ENCODE measurements at regions not wholly inside any gene's neighbourhood (a gene's known extent, or its start where the extent isn't known, plus 50 kb on each side); places are given as distances from the start of the nearest gene placed in this dataset.

DNA sequence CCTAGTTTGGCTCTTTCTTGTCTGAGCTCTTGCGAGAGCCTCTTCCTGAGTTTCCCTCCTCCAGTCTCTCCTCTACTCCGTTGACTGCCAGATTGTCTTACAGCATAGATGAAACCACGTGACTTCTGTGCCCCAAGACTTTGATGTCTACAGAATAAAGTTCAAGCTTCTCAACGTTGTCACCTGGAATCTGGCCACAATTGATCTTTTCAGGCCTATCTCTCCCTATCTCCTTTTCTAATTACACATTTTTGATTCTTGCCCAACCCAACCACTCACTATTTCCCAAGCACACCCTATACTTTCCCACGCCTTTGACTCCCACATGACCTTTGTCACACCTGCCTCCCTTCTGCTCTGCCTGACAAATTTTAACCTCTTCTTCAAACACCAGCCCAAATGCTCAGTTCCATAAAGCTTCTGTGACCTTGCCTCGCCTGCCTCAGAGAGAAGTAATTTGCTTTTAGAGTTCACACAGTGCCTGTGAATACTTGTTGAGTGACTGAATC lies 52.4 kb upstream of the PMFBP1 start:
- Histone ChIP-seq H3K4me1 (ENCODE audit: control insufficient read depth, insufficient read depth, low read length) (no peaks in the 10 kb centered on the region), H3K27ac (ENCODE audit: low read depth, low read length) (no peak overlapping the region), H3K9me3 (ENCODE audit: control insufficient read depth, insufficient read depth, low read depth, low read length) (no peaks in the 10 kb centered on the region), H3K27me3 (ENCODE audit: control insufficient read depth, insufficient read depth, low read length) (no peaks in the 10 kb centered on the region), H3K9ac (ENCODE audit: low read length) (no peak overlapping the region), H3K36me3 (ENCODE audit: control insufficient read depth, insufficient read depth, low read length) (no peaks in the 10 kb centered on the region), H3K4me3 (ENCODE audit: low read depth, low read length) (no peak overlapping the region)

DNA sequence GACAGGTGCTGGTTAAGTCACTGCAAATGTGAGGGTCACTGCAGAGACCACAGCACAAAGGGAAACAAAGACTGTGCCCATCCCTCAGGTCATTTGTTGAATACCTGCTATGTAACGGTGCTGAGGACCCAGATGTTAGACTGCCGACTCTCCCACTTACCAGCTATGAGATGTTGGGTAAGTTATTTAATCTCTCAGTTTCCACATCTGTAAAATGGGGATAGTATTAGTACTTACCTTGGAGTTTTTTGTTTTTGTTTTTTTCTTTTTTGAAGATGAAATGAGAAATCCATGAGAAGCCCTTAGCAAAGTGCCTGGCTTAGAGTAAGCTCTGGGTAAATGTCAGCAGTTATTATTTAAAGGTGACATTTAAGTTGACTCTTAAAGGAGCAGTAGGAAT lies 50.5 kb upstream of the PMFBP1 start:
- Histone ChIP-seq H3K27me3 (ENCODE audit: control insufficient read depth, insufficient read depth, low read length) (no peaks in the 10 kb centered on the region), H3K27ac (ENCODE audit: low read depth, low read length) (no peak overlapping the region), H3K36me3 (ENCODE audit: control insufficient read depth, insufficient read depth, low read length) (no peaks in the 10 kb centered on the region), H3K9ac (ENCODE audit: low read length) (no peak overlapping the region), H3K4me3 (ENCODE audit: low read depth, low read length) (no peak overlapping the region), H3K9me3 (ENCODE audit: control insufficient read depth, insufficient read depth, low read depth, low read length) (no peaks in the 10 kb centered on the region), H3K4me1 (ENCODE audit: control insufficient read depth, insufficient read depth, low read length) (no peaks in the 10 kb centered on the region)

Data from HUES6 (cell line).